PFSK-1 (cell line): ENCODE measurements at regions not wholly inside any gene's neighbourhood (a gene's known extent, or its start where the extent isn't known, plus 50 kb on each side); places are given as distances from the start of the nearest gene placed in this dataset.

Experiments used
- FOXP2 ChIP-seq: optimal IDR thresholded peaks from 2 replicates; pipeline ENCODE3; 2011; ENCODE audit warnings: borderline replicate concordance, control low read depth, inconsistent platforms; ENCODE audit not compliant: insufficient read depth; ENCODE audit errors: extremely low read length, extremely low read depth
- POLR2AphosphoS5 ChIP-seq: IDR thresholded peaks from 2 replicates; pipeline ENCODE4 v1.6.1; 2012; ENCODE audit warnings: low read depth, mild to moderate bottlenecking, control low read depth, low read length, moderate library complexity
- SIN3A ChIP-seq: IDR thresholded peaks from 2 replicates; pipeline ENCODE4 v1.6.1; 2012; ENCODE audit warnings: mild to moderate bottlenecking, low read length, moderate library complexity, borderline replicate concordance; ENCODE audit not compliant: insufficient read depth
- TAF1 ChIP-seq: IDR thresholded peaks from 2 replicates; pipeline ENCODE4 v1.6.1; 2012; ENCODE audit warnings: low read length, control low read depth, borderline replicate concordance; ENCODE audit not compliant: insufficient read depth
- TF ChIP-seq, protein P1 (sequence below), 2 experiments: IDR thresholded peaks; 2 replicates each; pipeline versions ENCODE4 v1.6.1 to v1.8.0; 2011 to 2012; ENCODE audit warnings: low read depth in 2 of 2, low read length in 2 of 2, control low read depth in 1 of 2, inconsistent platforms in 1 of 2, mild to moderate bottlenecking in 1 of 2, moderate library complexity in 1 of 2; ENCODE audit not compliant: insufficient read depth in 1 of 2

DNA sequence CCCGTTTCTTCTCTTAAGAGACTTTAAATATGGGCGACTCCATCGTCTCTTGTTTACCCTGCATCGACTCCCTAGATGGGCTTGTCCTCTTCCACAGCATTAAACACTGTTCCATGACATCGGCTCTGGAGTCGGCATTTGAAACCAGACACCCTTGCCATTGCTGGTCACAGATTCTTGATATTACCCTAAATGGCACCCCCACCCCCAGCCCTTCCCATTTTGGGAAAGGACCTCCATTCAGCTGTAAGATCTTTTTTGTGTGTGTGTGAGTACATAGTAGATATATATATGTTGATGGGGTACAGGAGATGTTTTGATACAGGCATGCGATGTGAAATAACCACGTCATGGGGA is 51.1 kb upstream of the SH3PXD2B start:
- no peak for TF ChIP-seq SIN3A
- no peak for TF ChIP-seq FOXP2
- no peak for TF ChIP-seq POLR2AphosphoS5
- no peak for TF ChIP-seq TAF1
- TF ChIP-seq, protein P1, sequence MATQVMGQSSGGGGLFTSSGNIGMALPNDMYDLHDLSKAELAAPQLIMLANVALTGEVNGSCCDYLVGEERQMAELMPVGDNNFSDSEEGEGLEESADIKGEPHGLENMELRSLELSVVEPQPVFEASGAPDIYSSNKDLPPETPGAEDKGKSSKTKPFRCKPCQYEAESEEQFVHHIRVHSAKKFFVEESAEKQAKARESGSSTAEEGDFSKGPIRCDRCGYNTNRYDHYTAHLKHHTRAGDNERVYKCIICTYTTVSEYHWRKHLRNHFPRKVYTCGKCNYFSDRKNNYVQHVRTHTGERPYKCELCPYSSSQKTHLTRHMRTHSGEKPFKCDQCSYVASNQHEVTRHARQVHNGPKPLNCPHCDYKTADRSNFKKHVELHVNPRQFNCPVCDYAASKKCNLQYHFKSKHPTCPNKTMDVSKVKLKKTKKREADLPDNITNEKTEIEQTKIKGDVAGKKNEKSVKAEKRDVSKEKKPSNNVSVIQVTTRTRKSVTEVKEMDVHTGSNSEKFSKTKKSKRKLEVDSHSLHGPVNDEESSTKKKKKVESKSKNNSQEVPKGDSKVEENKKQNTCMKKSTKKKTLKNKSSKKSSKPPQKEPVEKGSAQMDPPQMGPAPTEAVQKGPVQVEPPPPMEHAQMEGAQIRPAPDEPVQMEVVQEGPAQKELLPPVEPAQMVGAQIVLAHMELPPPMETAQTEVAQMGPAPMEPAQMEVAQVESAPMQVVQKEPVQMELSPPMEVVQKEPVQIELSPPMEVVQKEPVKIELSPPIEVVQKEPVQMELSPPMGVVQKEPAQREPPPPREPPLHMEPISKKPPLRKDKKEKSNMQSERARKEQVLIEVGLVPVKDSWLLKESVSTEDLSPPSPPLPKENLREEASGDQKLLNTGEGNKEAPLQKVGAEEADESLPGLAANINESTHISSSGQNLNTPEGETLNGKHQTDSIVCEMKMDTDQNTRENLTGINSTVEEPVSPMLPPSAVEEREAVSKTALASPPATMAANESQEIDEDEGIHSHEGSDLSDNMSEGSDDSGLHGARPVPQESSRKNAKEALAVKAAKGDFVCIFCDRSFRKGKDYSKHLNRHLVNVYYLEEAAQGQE (IDR thresholded peaks at IDR 0.05; ENCODE audit: insufficient read depth in 1 of 2, low read depth in 2 of 2, low read length in 2 of 2) = no peak

DNA sequence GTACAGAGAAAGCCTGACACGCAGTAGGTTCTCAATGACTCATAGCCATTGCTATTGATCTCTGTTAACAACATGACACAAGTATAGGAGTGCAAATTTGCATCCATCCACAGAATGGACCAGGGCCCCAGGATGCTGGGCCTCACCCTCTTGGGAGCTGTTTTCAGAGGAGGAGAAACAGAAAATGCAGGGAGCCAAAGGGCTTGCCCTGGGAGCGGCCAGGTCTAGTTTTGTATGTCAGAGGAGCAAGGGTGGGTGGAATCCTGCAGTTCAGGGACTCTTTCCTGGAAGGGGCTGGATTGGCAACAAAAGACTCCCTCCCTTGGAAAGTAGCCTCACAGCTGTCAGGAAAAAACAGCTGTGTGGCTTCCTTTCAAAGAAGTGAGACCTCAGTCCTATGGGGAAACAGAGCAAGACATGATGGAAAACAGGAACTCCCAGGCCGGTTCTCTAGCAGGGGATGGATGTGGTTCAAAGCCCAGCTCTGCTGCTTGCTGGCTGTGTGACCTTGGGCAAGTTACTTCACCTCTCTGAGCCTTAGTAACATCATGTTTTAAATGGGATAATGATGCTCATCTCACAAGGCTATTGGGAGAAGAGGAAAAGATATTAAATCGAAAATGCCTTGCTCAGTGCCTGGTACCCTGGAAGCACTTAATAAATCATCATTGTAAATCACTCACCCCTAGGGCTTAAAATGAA is 50.5 kb upstream of the SH3PXD2B start:
- TF ChIP-seq, protein P1 (IDR thresholded peaks at IDR 0.05; ENCODE audit: insufficient read depth in 1 of 2, low read depth in 2 of 2, low read length in 2 of 2) = no peak
- TF ChIP-seq SIN3A (no peak), FOXP2 (no peak), TAF1 (no peak), POLR2AphosphoS5 (no peak)

DNA sequence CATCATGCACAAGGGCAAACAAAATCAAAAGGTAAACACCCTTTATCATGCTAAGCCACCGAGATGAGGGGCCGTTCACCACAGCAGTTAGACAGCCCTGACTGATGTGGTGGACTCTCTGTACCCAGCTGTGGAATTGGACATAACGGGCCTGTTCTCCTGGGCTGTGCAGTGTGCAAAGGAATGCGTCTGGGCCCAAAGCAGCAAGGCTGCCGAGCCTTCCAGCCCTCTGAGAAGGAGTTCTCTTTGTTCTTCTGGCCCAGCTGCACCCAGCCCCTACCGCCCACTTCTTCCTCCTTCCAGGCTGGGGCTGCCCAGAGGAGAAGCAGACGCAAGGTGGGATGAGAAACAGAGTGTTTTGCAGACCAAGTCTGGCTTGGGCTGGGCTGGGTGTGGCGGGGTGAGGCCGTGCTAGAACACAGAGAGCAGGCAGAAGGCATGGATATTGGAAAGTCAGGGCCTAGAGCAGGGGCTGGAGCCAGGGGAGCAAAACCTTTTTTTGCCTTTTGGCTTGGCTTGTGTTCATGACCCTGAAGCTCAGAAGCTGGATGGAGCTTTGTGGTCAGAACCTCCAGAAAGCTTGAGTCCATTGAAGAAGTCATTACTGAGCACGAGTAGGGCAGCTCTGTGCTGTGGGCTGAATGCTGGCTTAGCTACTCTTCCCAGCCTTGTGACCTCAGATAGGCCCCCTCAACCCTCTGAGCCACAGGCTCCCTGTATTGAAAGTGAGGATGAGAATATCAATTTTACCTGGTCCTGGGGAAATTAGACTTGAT is 49.8 kb upstream of the SH3PXD2B start:
- TF ChIP-seq SIN3A (no peak), FOXP2 (no peak), POLR2AphosphoS5 (no peak), TAF1 (no peak)
- TF ChIP-seq, protein P1 (IDR thresholded peaks at IDR 0.05; ENCODE audit: insufficient read depth in 1 of 2, low read depth in 2 of 2, low read length in 2 of 2) = no peak
